Gastrocnemius medialis (tissue), 4 donors: ENCODE measurements at regions not wholly inside any gene's neighbourhood (a gene's known extent, or its start where the extent isn't known, plus 50 kb on each side); places are given as distances from the start of the nearest gene placed in this dataset.

Source experiments
- CTCF ChIP-seq, 5 experiments: fragments of 450-650 bp in 3 of 5; fragments of 200-600 bp in 2 of 5; sonication (generic) in 2 of 5; IDR thresholded peaks in 4 of 5; conservative IDR thresholded peaks in 1 of 5; 1 replicate in 4 of 5; 2 replicates in 1 of 5; pipeline ENCODE4 v1.5.1; 2016 to 2019; ENCODE audit warnings: antibody characterized with exemption in 5 of 5, mild to moderate bottlenecking in 3 of 5, moderate library complexity in 3 of 5
- POLR2A ChIP-seq, 2 donors: fragments of 450-650 bp; IDR thresholded peaks; one replicate each; pipeline ENCODE4 v1.6.1; 2017; ENCODE audit warnings: antibody characterized with exemption in 2 of 2, mild to moderate bottlenecking in 2 of 2, moderate library complexity in 2 of 2

- no peak for TF ChIP-seq CTCF (IDR thresholded peaks at IDR 0.05 in 4 of 5, conservative IDR thresholded peaks at IDR 0.05 in 1 of 5)
- no peak for TF ChIP-seq POLR2A (IDR thresholded peaks at IDR 0.05)
Measured at GRCh38 chr20:54742193-54742592, 266.8 kb downstream of the DOK5 start.
